HG03139 (cell line): ENCODE measurements at regions not wholly inside any gene's neighbourhood (a gene's known extent, or its start where the extent isn't known, plus 50 kb on each side); places are given as distances from the start of the nearest gene placed in this dataset.
"Not testable (repeated sequence)": the region's sequence is repeated elsewhere in the genome, so short reads cannot be mapped to it uniquely, and the experiment has no call there.

Source experiments
- ATAC-seq: cut with Tn5 transposase; IDR thresholded peaks from one replicate; pipeline ENCODE4 v1.9.1; 2021; ENCODE audit not compliant: unreplicated experiment

GRCh38 chr9:24897826-24898225 lies 352.1 kb upstream of the IZUMO3 start:
- ATAC-seq: no peak

- no peak for ATAC-seq
These were observed 335.7 kb upstream of the IZUMO3 start for GRCh38 chr9:24881361-24881760.

- ATAC-seq: no peak
These were observed 333.9 kb upstream of the IZUMO3 start for GRCh38 chr9:24879591-24879990.

GRCh38 chr9:24856601-24857000 lies 310.9 kb upstream of the IZUMO3 start:
- not testable (repeated sequence) for ATAC-seq

GRCh38 chr9:24846248-24846912 lies 300.7 kb upstream of the IZUMO3 start:
- ATAC-seq: no peak

GRCh38 chr9:24844217-24844616 lies 298.5 kb upstream of the IZUMO3 start:
- ATAC-seq: no peak

GRCh38 chr9:24841993-24842392 lies 296.3 kb upstream of the IZUMO3 start:
- no peak for ATAC-seq

- ATAC-seq: no peak
These were observed 286.6 kb upstream of the IZUMO3 start for GRCh38 chr9:24832307-24832706.

GRCh38 chr9:24828687-24829086 lies 283.0 kb upstream of the IZUMO3 start:
- no peak for ATAC-seq

GRCh38 chr9:24824607-24825006 lies 278.9 kb upstream of the IZUMO3 start:
- ATAC-seq: no peak

- ATAC-seq: no peak
These were observed 274.5 kb upstream of the IZUMO3 start for GRCh38 chr9:24820196-24820595.

- ATAC-seq: no peak
These were observed 272.1 kb upstream of the IZUMO3 start for GRCh38 chr9:24817756-24818155.

GRCh38 chr9:24816006-24816405 lies 270.3 kb upstream of the IZUMO3 start:
- no peak for ATAC-seq

GRCh38 chr9:24801344-24801743 lies 255.6 kb upstream of the IZUMO3 start:
- no peak for ATAC-seq

- no peak for ATAC-seq
These were observed 248.1 kb upstream of the IZUMO3 start for GRCh38 chr9:24793787-24794186.

- ATAC-seq: no peak
These were observed 230.5 kb upstream of the IZUMO3 start for GRCh38 chr9:24776226-24776625.

- ATAC-seq: not testable (repeated sequence)
These were observed 228.5 kb upstream of the IZUMO3 start for GRCh38 chr9:24774199-24774598.

GRCh38 chr9:24766081-24766480 lies 220.4 kb upstream of the IZUMO3 start:
- no peak for ATAC-seq

GRCh38 chr9:24765025-24765756 lies 219.5 kb upstream of the IZUMO3 start:
- ATAC-seq: no peak

- ATAC-seq: no peak
These were observed 192.8 kb upstream of the IZUMO3 start for GRCh38 chr9:24738421-24738961.

GRCh38 chr9:24731754-24732153 lies 186.1 kb upstream of the IZUMO3 start:
- ATAC-seq: no peak

GRCh38 chr9:24721621-24722020 lies 175.9 kb upstream of the IZUMO3 start:
- ATAC-seq: no peak
